HG03558 (cell line): ENCODE measurements at regions not wholly inside any gene's neighbourhood (a gene's known extent, or its start where the extent isn't known, plus 50 kb on each side); places are given as distances from the start of the nearest gene placed in this dataset.

Experiments used
- ATAC-seq: cut with Tn5 transposase; IDR thresholded peaks from one replicate; pipeline ENCODE4 v1.9.1; 2021; ENCODE audit warnings: moderate number of reproducible peaks; ENCODE audit not compliant: unreplicated experiment; ENCODE audit errors: extremely low read depth

GRCh38 chr7:41536873-41537665, 165.8 kb downstream of the INHBA start:
- no peak for ATAC-seq

GRCh38 chr7:41536122-41536872, 166.6 kb downstream of the INHBA start:
- ATAC-seq = no peak

- ATAC-seq = no peak
These were observed 173.1 kb downstream of the INHBA start for GRCh38 chr7:41529831-41530230.

GRCh38 chr7:41524876-41525275, 178.0 kb downstream of the INHBA start:
- ATAC-seq = no peak

DNA sequence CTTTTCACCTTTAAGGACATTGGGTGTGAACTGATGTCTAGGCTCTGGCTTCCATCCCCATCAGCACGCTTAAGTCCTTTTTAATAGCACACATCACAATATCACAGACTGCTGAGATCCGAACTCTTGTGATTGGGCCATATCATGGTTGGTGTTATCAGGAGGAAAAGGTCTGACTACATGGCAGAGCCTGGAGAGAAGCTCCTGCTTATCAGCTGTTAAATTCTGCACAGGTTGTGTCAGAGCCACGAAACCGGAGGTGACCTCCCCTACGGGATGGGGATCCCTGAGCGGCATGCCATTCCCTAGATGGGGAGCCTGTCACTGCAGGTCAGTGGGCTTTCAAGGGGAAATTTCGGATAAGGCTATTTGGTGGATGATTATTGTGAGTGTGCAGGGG, 182.4 kb downstream of the INHBA start:
- no peak for ATAC-seq

GRCh38 chr7:41517771-41518170, 185.1 kb downstream of the INHBA start:
- no peak for ATAC-seq

- no peak for ATAC-seq
These were observed 194.1 kb downstream of the INHBA start for GRCh38 chr7:41508755-41509154.

GRCh38 chr7:41507686-41508268, 195.1 kb downstream of the INHBA start:
- ATAC-seq = no peak

GRCh38 chr7:41504214-41504980, 198.5 kb downstream of the INHBA start:
- ATAC-seq = no peak

GRCh38 chr7:41503438-41503837, 199.5 kb downstream of the INHBA start:
- ATAC-seq = no peak

GRCh38 chr7:41501466-41501865, 201.4 kb downstream of the INHBA start:
- no peak for ATAC-seq

- no peak for ATAC-seq
These were observed 201.9 kb downstream of the INHBA start for GRCh38 chr7:41501006-41501405.

- no peak for ATAC-seq
These were observed 210.3 kb downstream of the INHBA start for GRCh38 chr7:41492603-41493002.

DNA sequence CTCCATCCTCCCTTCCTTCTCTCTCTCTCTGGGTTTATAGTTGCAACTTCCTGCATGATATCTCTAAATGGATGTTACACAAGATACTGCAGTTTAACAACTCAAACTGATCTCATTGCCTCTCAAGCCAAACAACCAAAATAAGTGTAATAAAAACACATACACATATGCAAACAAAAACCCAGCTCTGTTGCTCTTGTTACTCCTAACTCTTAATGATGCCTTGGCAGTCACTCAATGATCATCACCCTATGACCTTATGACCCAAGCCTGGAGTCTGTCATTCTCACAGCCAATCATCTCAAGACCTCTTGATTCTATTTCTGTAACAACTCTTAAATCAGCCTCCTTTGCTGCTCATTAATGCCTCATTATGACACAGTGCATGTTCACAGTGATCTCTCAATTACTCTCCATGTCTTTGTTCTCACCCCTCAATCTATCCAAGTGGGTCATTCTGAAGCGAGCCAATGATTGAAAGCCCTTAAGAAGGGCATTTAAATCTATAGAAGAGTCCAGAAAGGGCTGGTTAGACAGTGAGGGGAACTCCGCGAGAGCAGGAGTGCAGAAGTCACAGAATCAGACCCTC, 210.9 kb downstream of the INHBA start:
- ATAC-seq = no peak

DNA sequence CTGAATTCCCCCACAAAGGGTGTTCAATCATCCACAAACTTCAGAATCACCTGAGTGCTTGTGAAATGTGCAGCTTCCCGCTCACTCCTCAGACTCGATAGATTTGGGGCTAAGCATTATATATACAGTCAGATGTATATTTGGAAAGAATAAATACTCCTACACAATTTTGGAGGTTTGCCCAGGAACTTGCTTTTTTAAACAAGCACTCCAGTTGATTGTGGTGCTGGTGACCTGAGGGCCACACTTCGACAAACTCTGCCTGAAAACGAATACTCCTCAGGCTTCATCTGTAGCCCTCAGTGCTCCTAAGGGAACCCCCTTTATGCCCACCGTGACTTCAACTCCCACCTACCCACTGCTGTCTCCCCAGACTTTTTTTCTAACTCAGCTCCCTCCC, 211.6 kb downstream of the INHBA start:
- no peak for ATAC-seq

GRCh38 chr7:41489885-41490284, 213.0 kb downstream of the INHBA start:
- no peak for ATAC-seq

DNA sequence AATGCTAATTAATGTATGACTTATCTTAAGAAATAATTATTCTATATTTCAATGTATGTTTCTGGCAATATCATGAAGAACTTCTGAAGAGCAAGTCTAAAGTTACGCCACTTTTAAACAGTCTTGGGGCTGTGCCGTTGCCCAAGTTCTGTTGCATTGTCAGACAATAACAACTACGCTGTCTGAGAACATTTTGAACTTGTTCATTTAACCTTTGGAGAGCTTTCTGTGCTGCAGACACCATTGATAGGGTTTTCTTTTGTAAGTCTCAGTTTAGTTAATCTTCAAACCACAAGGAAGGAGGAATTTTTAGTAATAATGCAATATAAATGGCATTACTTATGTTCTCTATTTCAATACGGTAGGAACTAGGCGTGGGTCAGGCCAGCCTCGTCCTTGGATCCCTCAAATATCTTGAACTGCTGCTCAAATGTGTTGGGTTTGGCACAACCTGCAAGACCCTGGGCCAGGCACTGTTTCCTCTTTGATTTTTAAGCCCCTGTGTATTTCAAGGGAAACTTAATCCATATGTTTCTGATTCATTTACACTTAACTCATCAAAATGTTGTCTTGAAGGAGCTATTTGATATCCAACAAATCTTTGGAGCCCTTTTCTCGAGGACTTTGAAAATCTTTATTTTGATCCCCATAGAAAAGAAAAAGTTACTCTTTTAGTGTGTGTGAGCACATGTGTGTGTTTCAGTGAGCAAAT, 215.5 kb downstream of the INHBA start:
- ATAC-seq = no peak

DNA sequence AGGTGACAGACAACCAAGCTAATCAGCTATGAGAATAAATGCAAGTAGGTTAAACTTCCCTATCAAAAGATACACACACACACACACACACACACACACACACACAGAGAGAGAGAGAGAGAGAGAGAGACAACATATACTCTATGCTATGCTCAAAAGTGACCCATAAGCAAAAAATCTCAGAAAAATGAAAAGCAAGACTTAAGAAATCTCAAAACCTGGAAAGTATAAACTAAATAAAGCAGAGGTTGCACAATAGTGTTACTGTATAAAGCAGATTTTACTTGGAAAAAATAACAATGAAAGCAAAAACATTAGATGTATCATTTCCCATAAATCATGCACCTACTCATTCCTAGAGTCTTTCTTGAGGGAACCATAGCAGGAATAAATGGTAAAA, 221.5 kb downstream of the INHBA start:
- no peak for ATAC-seq

DNA sequence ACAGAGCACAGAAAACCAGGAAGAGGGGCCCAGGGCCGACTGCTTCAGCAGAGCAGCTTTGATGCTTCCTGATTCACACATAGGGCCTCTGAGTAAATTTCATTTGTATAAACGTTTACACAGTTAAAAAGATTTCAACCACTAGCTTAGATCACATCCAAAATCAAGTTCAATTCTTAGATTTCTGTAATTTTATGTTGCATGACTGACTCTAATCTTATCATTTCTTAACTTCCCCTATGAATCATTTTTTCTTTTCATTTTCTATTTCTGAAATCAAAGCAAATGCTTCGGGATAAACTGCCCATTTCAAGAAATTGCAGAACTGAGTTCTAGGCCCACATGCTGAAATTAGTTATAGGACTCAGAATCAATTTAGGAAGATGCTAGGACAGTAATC, 224.7 kb downstream of the INHBA start:
- no peak for ATAC-seq

- no peak for ATAC-seq
These were observed 226.5 kb downstream of the INHBA start for GRCh38 chr7:41476460-41476803.
